ENCODE measurements at regions not wholly inside any gene's neighbourhood (a gene's known extent, or its start where the extent isn't known, plus 50 kb on each side); places are given as distances from the start of the nearest gene placed in this dataset.

DNA sequence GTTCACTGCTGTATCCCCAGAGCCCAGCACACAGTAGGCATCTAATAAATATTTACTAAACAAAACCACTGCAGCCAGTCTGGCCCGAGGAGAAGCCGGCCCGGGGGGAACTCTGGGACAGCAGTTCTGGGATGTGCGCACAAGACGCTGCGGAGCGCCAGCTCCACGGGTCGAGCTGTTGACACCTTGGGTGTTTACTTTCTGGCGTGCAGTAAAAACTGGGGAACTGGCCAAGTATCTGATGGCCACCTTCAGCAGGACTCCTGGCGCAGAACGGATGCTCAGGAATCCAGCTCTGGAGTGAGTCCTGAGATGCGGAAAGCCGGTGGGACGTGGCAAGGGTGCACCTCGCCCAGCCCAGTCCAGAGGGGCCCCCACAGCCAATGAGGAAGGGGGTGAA lies 65.6 kb downstream of the NCOR2 start:
- no peak for TF ChIP-seq EZH2phosphoT487 (IDR thresholded peaks at IDR 0.05; ENCODE audit: insufficient read depth, low read depth)
- no peak for TF ChIP-seq EZH2 (IDR thresholded peaks at IDR 0.05; ENCODE audit: insufficient read depth, poor library complexity, severe bottlenecking)

Data from GM23248 (cell line).